ENCODE measurements at regions not wholly inside any gene's neighbourhood (a gene's known extent, or its start where the extent isn't known, plus 50 kb on each side); places are given as distances from the start of the nearest gene placed in this dataset.
"Not testable (repeated sequence)": the region's sequence is repeated elsewhere in the genome, so short reads cannot be mapped to it uniquely, and the experiment has no call there.

DNA sequence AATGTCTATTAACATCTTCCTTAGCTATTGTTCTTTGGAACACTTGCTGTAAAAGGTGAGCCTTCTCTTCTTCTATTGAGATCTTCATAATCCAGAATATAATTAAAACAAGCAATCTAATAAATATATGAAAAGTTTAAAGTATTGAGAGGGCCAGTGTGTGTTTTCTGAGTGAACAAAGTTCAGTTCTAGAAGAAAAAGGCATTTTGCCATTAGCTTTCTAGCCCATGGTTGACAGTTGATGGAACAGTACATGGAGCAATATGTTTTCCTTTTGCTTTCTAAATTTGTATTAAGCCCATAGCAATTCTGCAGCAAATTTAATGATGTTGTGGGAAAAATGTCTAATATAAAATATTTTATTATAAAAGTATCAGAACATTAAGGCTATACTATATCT lies 853.0 kb downstream of the TRHDE start:
- H3K9me3 ChIP-seq (ENCODE audit: control insufficient read depth, insufficient read depth, low read length), result no peaks in the 10 kb centered on the region
- no peaks in the 10 kb centered on the region for H3K36me3 ChIP-seq (ENCODE audit: insufficient read depth, low read length)
- no peak overlapping the region for H3K9ac ChIP-seq (ENCODE audit: low read depth, low read length)
- peaks cover 4% of the 10 kb centered on the region for H3K4me1 ChIP-seq (ENCODE audit: insufficient read depth, low read length)

DNA sequence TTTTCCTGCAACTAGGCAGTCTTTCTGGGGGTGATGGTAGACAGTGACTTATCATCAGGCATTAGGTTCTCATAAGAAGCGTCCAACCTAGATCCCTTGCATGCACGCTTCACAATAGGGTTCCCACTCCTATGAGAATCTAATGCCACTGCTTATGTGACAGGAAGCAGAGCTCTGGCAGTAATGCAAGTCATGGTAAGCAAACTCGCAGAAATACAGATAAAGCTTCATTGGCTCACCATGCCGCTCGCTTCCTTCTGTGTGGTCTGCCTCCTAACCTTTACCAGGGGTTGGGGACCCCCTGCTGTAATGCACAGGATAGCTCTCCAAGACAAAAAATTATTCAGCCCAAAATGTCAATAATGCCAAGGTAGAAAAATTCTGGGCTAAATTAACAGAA lies 864.2 kb downstream of the TRHDE start:
- H3K9ac ChIP-seq (ENCODE audit: low read depth, low read length), result no peak overlapping the region
- H3K4me1 ChIP-seq (ENCODE audit: insufficient read depth, low read length), result no peaks in the 10 kb centered on the region
- no peaks in the 10 kb centered on the region for H3K36me3 ChIP-seq (ENCODE audit: insufficient read depth, low read length)
- H3K9me3 ChIP-seq (ENCODE audit: control insufficient read depth, insufficient read depth, low read length), result no peaks in the 10 kb centered on the region

DNA sequence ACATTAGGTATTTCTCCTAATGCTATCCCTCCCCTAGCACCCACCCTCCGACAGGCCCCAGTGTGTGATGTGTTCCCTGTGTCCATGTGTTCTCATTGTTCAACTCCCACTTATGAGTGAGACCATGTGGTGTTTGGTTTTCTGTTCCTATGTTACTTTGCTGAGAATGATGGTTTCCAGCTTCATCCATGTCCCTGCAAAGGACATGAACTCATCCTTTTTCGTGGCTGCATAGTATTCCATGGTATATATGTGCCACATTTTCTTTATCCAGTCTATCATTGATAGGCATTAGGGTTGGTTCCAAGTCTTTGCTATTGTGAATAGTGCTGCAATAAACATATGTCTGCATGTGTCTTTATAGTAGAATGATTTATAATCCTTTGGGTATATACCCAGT lies 867.5 kb downstream of the TRHDE start:
- not testable (repeated sequence) for H3K36me3 ChIP-seq (ENCODE audit: insufficient read depth, low read length); H3K9me3 ChIP-seq (ENCODE audit: control insufficient read depth, insufficient read depth, low read length); H3K9ac ChIP-seq (ENCODE audit: low read depth, low read length); H3K4me1 ChIP-seq (ENCODE audit: insufficient read depth, low read length)

DNA sequence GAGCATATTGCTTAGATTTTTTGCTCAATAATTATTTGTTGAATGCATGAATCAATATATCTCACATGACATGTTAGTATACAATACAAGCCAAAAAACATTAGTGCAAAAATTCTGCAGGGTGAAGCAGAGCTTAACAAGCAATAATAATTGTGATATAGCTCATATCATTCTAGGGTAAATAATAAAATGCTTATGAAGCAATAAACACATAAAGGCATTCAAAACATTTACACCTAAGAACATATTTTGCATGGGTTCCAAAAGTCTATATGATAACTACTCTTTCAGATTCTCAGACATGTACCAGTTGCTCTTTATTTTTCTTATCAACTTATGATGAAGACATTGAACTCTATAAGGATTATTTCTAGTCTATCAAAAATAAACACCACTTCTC lies 886.2 kb downstream of the TRHDE start:
- H3K4me1 ChIP-seq (ENCODE audit: insufficient read depth, low read length), result no peaks in the 10 kb centered on the region
- no peak overlapping the region for H3K9ac ChIP-seq (ENCODE audit: low read depth, low read length)
- H3K9me3 ChIP-seq (ENCODE audit: control insufficient read depth, insufficient read depth, low read length), result no peaks in the 10 kb centered on the region
- no peaks in the 10 kb centered on the region for H3K36me3 ChIP-seq (ENCODE audit: insufficient read depth, low read length)

DNA sequence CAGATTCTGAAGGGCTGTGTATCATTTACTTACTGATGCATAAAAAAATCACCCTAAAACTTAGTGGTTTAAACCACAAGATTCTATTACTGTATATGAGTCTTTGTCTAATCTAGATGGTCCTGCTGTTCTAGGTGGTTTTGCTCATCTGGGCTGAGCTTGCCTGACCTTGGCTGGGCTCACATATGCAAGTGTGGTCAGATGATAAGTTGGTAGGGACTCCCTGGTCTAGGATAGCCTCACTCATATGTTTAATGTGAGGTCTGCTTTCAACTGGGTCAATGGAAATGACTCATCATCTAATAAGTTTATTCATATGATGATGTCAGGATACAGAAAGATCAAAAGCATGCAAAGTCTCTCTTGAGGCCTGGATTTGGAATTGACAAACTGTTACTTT lies 887.8 kb downstream of the TRHDE start:
- Histone ChIP-seq H3K4me1 (ENCODE audit: insufficient read depth, low read length) (no peaks in the 10 kb centered on the region), H3K9me3 (ENCODE audit: control insufficient read depth, insufficient read depth, low read length) (no peaks in the 10 kb centered on the region), H3K9ac (ENCODE audit: low read depth, low read length) (no peak overlapping the region), H3K36me3 (ENCODE audit: insufficient read depth, low read length) (no peaks in the 10 kb centered on the region)

DNA sequence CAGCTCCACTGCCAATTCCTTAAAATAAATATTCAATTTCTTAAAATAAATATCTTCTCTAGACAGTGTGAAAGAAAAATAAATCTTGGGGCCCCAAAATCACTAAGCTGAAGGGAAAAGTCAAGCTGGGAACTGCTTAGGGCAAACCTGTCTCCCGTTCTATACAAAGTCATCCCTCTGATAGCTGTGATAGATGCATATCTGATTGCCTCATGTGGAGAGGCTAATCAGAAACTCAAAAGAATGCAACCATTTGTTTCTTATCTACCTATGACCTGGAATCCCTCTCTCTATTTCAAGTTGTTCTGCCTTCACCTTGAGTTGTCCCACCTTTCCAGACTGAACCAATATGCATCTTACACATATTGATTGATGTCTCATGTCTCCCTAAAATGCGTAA lies 889.8 kb downstream of the TRHDE start:
- H3K9me3 ChIP-seq (ENCODE audit: control insufficient read depth, insufficient read depth, low read length), result no peaks in the 10 kb centered on the region
- H3K9ac ChIP-seq (ENCODE audit: low read depth, low read length), result no peak overlapping the region
- no peaks in the 10 kb centered on the region for H3K36me3 ChIP-seq (ENCODE audit: insufficient read depth, low read length)
- H3K4me1 ChIP-seq (ENCODE audit: insufficient read depth, low read length), result no peaks in the 10 kb centered on the region

DNA sequence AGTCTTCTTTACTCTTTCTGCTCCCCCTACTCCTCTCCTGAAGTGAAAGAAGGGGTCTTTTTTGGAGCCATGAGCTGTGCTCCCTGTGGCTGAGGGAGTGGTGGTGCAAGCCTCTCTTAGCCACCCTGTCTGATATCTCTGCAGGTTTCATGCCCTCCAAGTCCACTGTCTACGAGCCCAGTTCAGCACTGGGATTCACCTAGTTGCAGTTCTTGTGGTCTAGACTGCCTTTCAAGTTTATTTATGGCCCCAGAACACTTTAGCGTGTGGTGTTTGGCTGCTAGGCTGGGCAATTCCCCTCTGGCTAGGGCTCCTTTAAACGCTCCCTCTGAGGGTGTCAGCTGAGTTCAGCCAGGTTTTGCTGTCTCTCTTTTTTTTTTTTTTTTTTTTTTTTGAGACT lies 908.6 kb downstream of the TRHDE start:
- Histone ChIP-seq H3K9me3 (ENCODE audit: control insufficient read depth, insufficient read depth, low read length) (no peaks in the 10 kb centered on the region; the same call in 1 of the 2 replicates), H3K9ac (ENCODE audit: low read depth, low read length) (no peak overlapping the region)

DNA sequence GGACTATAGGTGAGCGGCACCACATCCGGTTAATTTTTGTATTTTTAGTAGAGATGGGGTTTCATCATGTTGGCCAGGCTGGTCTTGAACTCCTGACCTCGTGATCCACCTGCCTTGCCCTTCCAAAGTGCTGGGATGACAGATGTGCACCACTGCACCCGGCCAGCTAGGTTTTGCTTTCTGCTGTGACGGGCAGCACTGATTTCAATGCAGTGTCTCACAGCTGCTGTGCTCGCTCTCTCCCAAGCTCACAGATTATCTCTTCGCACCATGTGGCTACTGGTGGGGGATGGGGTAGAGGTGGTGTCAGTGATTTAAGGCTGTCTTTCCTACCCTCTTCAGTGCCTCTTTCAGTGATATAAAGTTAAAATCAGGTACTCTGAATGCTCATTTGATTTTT lies 909.1 kb downstream of the TRHDE start:
- Histone ChIP-seq H3K9ac (ENCODE audit: low read depth, low read length) (no peak overlapping the region), H3K9me3 (ENCODE audit: control insufficient read depth, insufficient read depth, low read length) (no peaks in the 10 kb centered on the region; the same call in 1 of the 2 replicates), H3K36me3 (ENCODE audit: insufficient read depth, low read length) (no peaks in the 10 kb centered on the region), H3K4me1 (ENCODE audit: insufficient read depth, low read length) (no peaks in the 10 kb centered on the region)

More for the DNA sequence above, 908.6 kb downstream of the TRHDE start:
- Histone ChIP-seq H3K36me3 (ENCODE audit: insufficient read depth, low read length) (no peaks in the 10 kb centered on the region), H3K4me1 (ENCODE audit: insufficient read depth, low read length) (no peaks in the 10 kb centered on the region)

DNA sequence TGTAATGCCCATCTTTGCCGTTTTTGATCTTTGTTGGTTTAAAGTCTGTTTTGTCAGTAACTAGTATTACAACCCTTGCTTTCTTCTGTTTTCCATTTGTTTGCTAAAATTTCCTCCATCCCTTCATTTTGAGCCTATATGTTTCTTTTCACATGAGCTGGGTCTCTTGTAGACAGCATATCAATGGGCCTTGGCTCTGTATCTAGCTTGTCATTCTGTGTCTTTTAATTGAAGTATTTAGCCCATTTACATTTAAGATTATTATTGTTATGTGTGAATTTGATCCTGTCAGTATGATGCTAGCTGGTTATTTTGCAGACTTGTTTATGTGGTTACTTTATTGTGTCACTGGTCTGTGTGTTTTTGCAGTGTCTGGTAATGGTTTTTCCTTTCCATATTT lies 913.2 kb downstream of the TRHDE start:
- H3K4me1 ChIP-seq (ENCODE audit: insufficient read depth, low read length), result no peaks in the 10 kb centered on the region
- no peak overlapping the region for H3K9ac ChIP-seq (ENCODE audit: low read depth, low read length)
- H3K36me3 ChIP-seq (ENCODE audit: insufficient read depth, low read length), result no peaks in the 10 kb centered on the region
- no peaks in the 10 kb centered on the region; the same call in 1 of the 2 replicates for H3K9me3 ChIP-seq (ENCODE audit: control insufficient read depth, insufficient read depth, low read length)

DNA sequence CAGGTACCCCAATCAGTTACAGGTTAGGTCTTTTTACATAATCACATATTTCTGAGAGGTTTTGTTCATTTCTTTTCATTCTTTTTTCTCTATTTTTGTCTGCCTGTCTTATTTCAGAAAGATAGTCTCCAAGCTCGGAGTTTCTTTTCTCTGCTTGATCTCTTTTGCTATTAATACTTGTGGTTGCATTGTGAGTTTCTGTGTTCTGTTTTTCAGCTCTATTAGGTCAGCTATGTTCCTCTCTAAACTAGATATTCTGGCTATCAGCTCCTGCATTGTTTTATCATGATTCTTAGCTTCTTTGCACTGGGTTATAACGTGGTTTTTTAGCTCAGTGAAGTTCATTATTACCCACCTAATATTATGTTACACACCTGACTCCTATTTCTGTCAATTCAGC lies 914.1 kb downstream of the TRHDE start:
- Histone ChIP-seq H3K9ac (ENCODE audit: low read depth, low read length) (no peak overlapping the region), H3K9me3 (ENCODE audit: control insufficient read depth, insufficient read depth, low read length) (no peaks in the 10 kb centered on the region; the same call in 1 of the 2 replicates), H3K36me3 (ENCODE audit: insufficient read depth, low read length) (no peaks in the 10 kb centered on the region), H3K4me1 (ENCODE audit: insufficient read depth, low read length) (no peaks in the 10 kb centered on the region)

DNA sequence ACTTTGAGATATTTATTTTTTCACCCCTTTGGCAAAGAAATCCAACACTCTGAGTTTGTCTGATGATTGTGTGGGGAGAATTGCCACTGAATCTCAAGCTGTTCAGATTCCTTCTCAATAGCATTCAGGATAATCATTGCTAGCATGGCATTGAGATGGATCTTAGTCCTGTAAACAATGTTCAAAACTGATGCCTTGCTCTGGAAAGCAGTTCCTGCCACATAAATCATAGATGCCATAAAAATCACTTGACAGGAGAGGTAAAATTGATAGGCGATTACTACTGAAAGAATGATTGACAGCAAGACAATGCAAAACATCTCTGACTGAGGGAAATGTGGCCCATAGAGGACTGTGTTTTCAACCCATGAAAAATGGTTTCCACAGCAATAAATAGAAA lies 915.6 kb downstream of the TRHDE start:
- H3K9ac ChIP-seq (ENCODE audit: low read depth, low read length), result no peak overlapping the region
- H3K9me3 ChIP-seq (ENCODE audit: control insufficient read depth, insufficient read depth, low read length), result no peaks in the 10 kb centered on the region; the same call in 1 of the 2 replicates
- H3K4me1 ChIP-seq (ENCODE audit: insufficient read depth, low read length), result no peaks in the 10 kb centered on the region
- no peaks in the 10 kb centered on the region for H3K36me3 ChIP-seq (ENCODE audit: insufficient read depth, low read length)

DNA sequence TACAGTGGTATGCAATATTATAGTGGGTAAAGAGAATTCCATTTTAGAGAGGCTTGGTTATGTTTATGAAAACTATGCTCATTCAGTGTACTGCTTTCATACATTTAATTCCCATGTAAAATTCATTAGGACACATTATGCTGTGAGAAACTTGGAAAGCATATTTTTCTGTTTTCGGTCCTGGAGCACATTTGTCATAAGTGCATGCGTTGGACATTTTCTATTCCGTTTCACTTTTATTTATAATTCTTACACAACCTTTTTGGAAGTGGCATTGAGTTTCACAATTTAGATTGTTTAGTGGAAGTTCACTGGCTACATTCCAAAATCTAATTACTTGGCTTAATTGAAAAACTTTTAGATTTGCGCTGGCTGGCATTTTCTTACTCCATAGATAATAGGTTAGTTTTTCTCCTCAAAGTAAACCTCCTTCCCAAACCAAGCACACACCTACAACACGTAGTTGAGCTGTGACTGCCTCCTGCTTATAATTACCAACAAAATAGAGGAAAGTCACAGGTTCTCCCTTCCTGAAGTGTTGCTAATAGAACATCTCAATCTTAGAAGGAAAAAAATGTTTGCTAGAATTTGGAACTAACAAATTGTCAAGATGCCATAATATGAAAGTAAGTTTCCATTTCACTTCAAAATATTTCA lies 938.5 kb downstream of the TRHDE start:
- Histone ChIP-seq H3K9ac (ENCODE audit: low read depth, low read length) (no peak overlapping the region), H3K36me3 (ENCODE audit: insufficient read depth, low read length) (no peaks in the 10 kb centered on the region), H3K4me1 (ENCODE audit: insufficient read depth, low read length) (no peaks in the 10 kb centered on the region), H3K9me3 (ENCODE audit: control insufficient read depth, insufficient read depth, low read length) (peaks cover 3% of the 10 kb centered on the region; the same call in 1 of the 2 replicates)

DNA sequence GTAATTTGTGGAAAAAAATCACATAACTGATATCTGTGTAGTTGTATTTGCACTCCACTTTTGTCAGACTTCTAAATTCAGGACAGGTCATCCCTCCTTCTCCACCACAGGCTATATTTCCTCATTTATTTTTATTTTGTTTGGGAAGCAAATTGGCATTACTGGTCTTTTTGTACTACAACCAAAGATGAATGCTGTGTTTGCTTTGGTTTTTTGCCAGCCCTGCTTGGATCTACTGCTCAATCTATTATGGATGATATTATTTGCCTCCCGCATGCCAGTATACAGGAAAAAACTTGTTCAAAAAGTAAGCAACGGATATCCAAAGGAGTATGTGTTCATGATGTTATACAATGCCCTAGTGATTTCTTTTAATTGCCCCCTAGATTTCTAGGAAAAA lies 948.8 kb downstream of the TRHDE start:
- H3K9me3 ChIP-seq (ENCODE audit: control insufficient read depth, insufficient read depth, low read length), result no peaks in the 10 kb centered on the region
- no peak overlapping the region for H3K9ac ChIP-seq (ENCODE audit: low read depth, low read length)
- no peaks in the 10 kb centered on the region for H3K36me3 ChIP-seq (ENCODE audit: insufficient read depth, low read length)
- no peaks in the 10 kb centered on the region for H3K4me1 ChIP-seq (ENCODE audit: insufficient read depth, low read length)

DNA sequence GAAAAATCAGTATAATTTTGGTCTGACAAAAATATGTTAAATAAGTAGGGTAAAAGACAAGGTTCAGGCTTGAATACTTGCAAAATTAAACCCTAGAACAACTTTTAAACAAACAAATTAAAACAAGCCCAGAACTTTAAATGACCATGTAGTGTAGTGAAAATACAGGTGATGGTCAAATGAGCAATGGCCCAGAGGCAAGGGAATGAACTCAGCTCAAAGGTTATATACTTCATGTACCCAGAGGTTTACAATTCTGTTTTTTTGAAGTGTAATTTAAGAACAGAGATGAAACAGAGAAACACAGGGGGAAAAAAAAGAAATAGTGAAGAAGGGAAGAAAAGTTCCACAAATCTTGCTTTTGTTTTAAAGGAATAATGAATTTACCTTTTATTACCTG lies 949.2 kb downstream of the TRHDE start:
- no peak overlapping the region for H3K9ac ChIP-seq (ENCODE audit: low read depth, low read length)
- H3K4me1 ChIP-seq (ENCODE audit: insufficient read depth, low read length), result no peaks in the 10 kb centered on the region
- no peaks in the 10 kb centered on the region for H3K36me3 ChIP-seq (ENCODE audit: insufficient read depth, low read length)
- H3K9me3 ChIP-seq (ENCODE audit: control insufficient read depth, insufficient read depth, low read length), result no peaks in the 10 kb centered on the region

DNA sequence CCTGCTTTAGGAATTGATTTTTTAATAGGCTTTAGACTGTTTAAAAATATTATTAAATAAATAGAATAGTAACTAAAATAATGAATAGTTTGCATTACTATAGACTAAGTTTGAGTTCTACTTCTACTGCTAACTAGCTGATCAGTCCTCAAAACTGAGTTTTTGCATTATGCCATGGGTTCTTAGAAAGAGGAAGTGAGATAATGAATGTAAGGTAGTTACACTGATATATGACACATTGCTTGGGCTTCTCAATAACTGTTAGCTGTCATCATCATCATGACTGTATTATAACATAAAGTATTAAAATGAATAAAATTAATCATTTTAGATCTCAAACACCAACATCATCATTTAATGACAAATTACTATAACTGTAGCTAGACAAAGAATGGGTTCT lies 949.7 kb downstream of the TRHDE start:
- Histone ChIP-seq H3K9me3 (ENCODE audit: control insufficient read depth, insufficient read depth, low read length) (no peaks in the 10 kb centered on the region), H3K9ac (ENCODE audit: low read depth, low read length) (no peak overlapping the region), H3K36me3 (ENCODE audit: insufficient read depth, low read length) (no peaks in the 10 kb centered on the region), H3K4me1 (ENCODE audit: insufficient read depth, low read length) (no peaks in the 10 kb centered on the region)

Measured in ES-I3 (cell line).